Trophoblast cell (in vitro differentiated cells and primary cell): ENCODE measurements at regions not wholly inside any gene's neighbourhood (a gene's known extent, or its start where the extent isn't known, plus 50 kb on each side); places are given as distances from the start of the nearest gene placed in this dataset.

Source experiments
- DNase-seq, 2 donors: peaks; one replicate each; pipeline ENCODE4 v3.0.0-alpha.2; 2016
- H2AFZ ChIP-seq: 2 replicates; pipeline ENCODE4 v1.6.1; 2013; ENCODE audit warnings: low read length, moderate library complexity, mild to moderate bottlenecking; ENCODE audit not compliant: insufficient read depth, poor library complexity
- H2AK5ac ChIP-seq: 2 replicates; pipeline ENCODE4 v1.6.1; 2013; ENCODE audit warnings: mild to moderate bottlenecking, low read length
- H2BK120ac ChIP-seq: 2 replicates; pipeline ENCODE4 v1.6.1; 2013; ENCODE audit warnings: low read length, mild to moderate bottlenecking, moderate library complexity; ENCODE audit not compliant: insufficient read depth, poor library complexity
- H2BK12ac ChIP-seq: 2 replicates; pipeline ENCODE4 v1.6.1; 2013; ENCODE audit warnings: mild to moderate bottlenecking, low read length, moderate library complexity
- H2BK5ac ChIP-seq: 2 replicates; pipeline ENCODE4 v1.6.1; 2013; ENCODE audit warnings: low read length, low read depth, moderate library complexity, mild to moderate bottlenecking; ENCODE audit not compliant: poor library complexity
- H3K14ac ChIP-seq: 2 replicates; pipeline ENCODE4 v1.6.1; 2013; ENCODE audit warnings: mild to moderate bottlenecking, low read length
- H3K18ac ChIP-seq: 2 replicates; pipeline ENCODE4 v1.6.1; 2013; ENCODE audit warnings: mild to moderate bottlenecking, low read length
- H3K23ac ChIP-seq: 2 replicates; pipeline ENCODE4 v1.6.1; 2013; ENCODE audit warnings: low read length
- H3K27ac ChIP-seq: 2 replicates; pipeline ENCODE4 v1.5.1; 2013; ENCODE audit warnings: low read depth, mild to moderate bottlenecking, inconsistent platforms, low read length, moderate library complexity
- H3K27me3 ChIP-seq: 2 replicates; pipeline ENCODE4 v1.6.1; 2013; ENCODE audit warnings: inconsistent platforms, mild to moderate bottlenecking, low read length, moderate library complexity; ENCODE audit not compliant: insufficient read depth
- H3K36me3 ChIP-seq, 2 experiments: 1 replicate in 1 of 2; 2 replicates in 1 of 2; pipeline ENCODE4 v1.6.1; 2013; ENCODE audit warnings: low read length in 2 of 2, mild to moderate bottlenecking in 2 of 2, moderate library complexity in 1 of 2; ENCODE audit not compliant: insufficient read depth in 2 of 2, control insufficient read depth in 1 of 2
- H3K4ac ChIP-seq: 2 replicates; pipeline ENCODE4 v1.6.1; 2013; ENCODE audit warnings: low read depth, mild to moderate bottlenecking, low read length, moderate library complexity
- H3K4me1 ChIP-seq, 2 experiments: 1 replicate in 1 of 2; 2 replicates in 1 of 2; pipeline ENCODE4 v1.6.1; 2013; ENCODE audit warnings: low read length in 2 of 2, mild to moderate bottlenecking in 2 of 2, moderate library complexity in 1 of 2; ENCODE audit not compliant: insufficient read depth in 2 of 2, control insufficient read depth in 1 of 2
- H3K4me2 ChIP-seq: 2 replicates; pipeline ENCODE4 v1.6.1; 2013; ENCODE audit warnings: inconsistent platforms, mild to moderate bottlenecking, low read length, moderate library complexity
- H3K4me3 ChIP-seq: 2 replicates; pipeline ENCODE4 v1.5.1; 2013; ENCODE audit warnings: mild to moderate bottlenecking, low read depth, low read length, inconsistent platforms
- H3K79me1 ChIP-seq: one replicate; pipeline ENCODE4 v1.6.1; 2013; ENCODE audit warnings: low read length
- H3K79me2 ChIP-seq: 2 replicates; pipeline ENCODE4 v1.6.1; 2013; ENCODE audit warnings: low read length, mild to moderate bottlenecking; ENCODE audit not compliant: control insufficient read depth, insufficient read depth, poor library complexity
- H3K9ac ChIP-seq: 2 replicates; pipeline ENCODE4 v1.6.1; 2013; ENCODE audit warnings: mild to moderate bottlenecking, low read length
- H3K9me3 ChIP-seq: 2 replicates; pipeline ENCODE4 v1.6.1; 2013; ENCODE audit warnings: low read depth, mild to moderate bottlenecking, control low read depth, inconsistent platforms, low read length; ENCODE audit not compliant: insufficient read depth
- H4K12ac ChIP-seq: 2 replicates; pipeline ENCODE4 v1.6.1; 2013; ENCODE audit warnings: low read depth, mild to moderate bottlenecking, low read length, moderate library complexity
- H4K8ac ChIP-seq: 2 replicates; pipeline ENCODE4 v1.6.1; 2013; ENCODE audit warnings: low read depth, mild to moderate bottlenecking, low read length, moderate library complexity
- H4K91ac ChIP-seq: one replicate; pipeline ENCODE4 v1.6.1; 2013; ENCODE audit warnings: low read depth, mild to moderate bottlenecking, low read length, moderate library complexity
- WGBS: extraction: QIAGEN DNeasy Blood & Tissue Kit; methylation state at CpG from one replicate; pipeline ENCODE4 v1.1.7; 2013; ENCODE audit warnings: missing lambda C conversion rate; ENCODE audit not compliant: insufficient read length, insufficient coverage; ENCODE audit errors: extremely low coverage; 5-methylcytosine and 5-hydroxymethylcytosine counted together

GRCh38 chr10:78551184-78552005 is 517.4 kb upstream of the ZMIZ1 start:
- peak overlapping the region; percentile 63 for H3K18ac ChIP-seq
- H3K27ac ChIP-seq = peak overlapping the region; percentile 9
- H3K36me3 ChIP-seq = no peaks in the 10 kb centered on the region
- peak overlapping the region; percentile 7 for H3K4me2 ChIP-seq
- no CpG with 5 or more reads among the region's 10 CpGs for WGBS
- no peak overlapping the region for H3K23ac ChIP-seq
- peaks cover 23% of the 10 kb centered on the region in 2 experiments for H3K4me1 ChIP-seq
- H4K12ac ChIP-seq = no peak overlapping the region
- H3K14ac ChIP-seq = peak overlapping the region; percentile 43
- peak overlapping the region; percentile 60 for H3K4ac ChIP-seq
- H2AK5ac ChIP-seq = peak overlapping the region; percentile 22
- no peak for DNase-seq
- H2BK5ac ChIP-seq = peak overlapping the region; percentile 82
- no peaks in the 10 kb centered on the region for H3K27me3 ChIP-seq
- H3K9ac ChIP-seq = no peak overlapping the region
- peaks cover 20% of the 10 kb centered on the region for H3K79me1 ChIP-seq
- H3K79me2 ChIP-seq = no peaks in the 10 kb centered on the region
- no peak overlapping the region for H2AFZ ChIP-seq
- peak overlapping the region; percentile 42 for H2BK12ac ChIP-seq
- no peak overlapping the region for H3K4me3 ChIP-seq
- peak overlapping the region; percentile 69 for H4K91ac ChIP-seq
- H2BK120ac ChIP-seq = peak overlapping the region; percentile 14
- H3K9me3 ChIP-seq = no peaks in the 10 kb centered on the region
- H4K8ac ChIP-seq = peak overlapping the region; percentile 71

DNA sequence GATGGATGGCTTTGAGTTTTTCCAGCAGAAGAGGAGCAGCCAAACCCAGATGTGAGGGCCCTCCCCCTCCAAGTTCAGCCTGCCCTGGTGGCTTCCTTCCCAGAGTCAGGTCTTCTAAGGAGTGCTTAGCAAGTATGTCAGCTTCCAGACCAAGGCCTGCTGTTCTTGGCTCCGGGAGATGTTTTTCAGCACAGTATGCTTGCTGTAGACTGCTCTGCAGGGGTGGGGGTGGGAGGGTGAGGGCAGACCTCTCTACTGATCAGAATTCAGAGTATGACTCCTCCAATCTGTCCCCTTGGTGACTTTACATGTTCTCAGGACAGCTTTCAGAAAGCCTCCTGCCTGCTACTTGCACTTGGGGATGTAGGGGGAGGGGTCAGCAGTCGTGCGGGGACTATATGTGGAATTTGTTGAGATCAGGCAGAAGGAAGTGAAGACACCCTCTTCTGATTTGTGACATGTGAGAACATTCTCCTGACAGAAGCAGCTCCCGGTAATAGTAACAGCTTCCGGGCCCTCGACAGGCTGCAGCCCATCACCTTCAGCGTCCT is 516.4 kb upstream of the ZMIZ1 start:
- Histone ChIP-seq H2BK5ac (peak overlapping the region; percentile 59), H3K79me2 (no peaks in the 10 kb centered on the region), H4K91ac (peak overlapping the region; percentile 69), H3K27me3 (no peaks in the 10 kb centered on the region), H2BK120ac (peak overlapping the region; percentile 14), H4K12ac (no peak overlapping the region), H3K27ac (peak overlapping the region; percentile 9), H2AFZ (no peak overlapping the region), H2BK12ac (peak overlapping the region; percentile 42), H3K4me3 (no peak overlapping the region), H3K23ac (no peak overlapping the region), H3K4ac (peak overlapping the region; percentile 15), H2AK5ac (peak overlapping the region; percentile 27), H3K18ac (peak overlapping the region; percentile 63), H3K4me1 (peaks cover 26 to 27% of the 10 kb centered on the region in 2 experiments), H4K8ac (peak overlapping the region; percentile 40), H3K4me2 (no peak overlapping the region), H3K9me3 (no peaks in the 10 kb centered on the region), H3K79me1 (peaks cover 20% of the 10 kb centered on the region), H3K36me3 (no peaks in the 10 kb centered on the region), H3K14ac (peak overlapping the region; percentile 43), H3K9ac (no peak overlapping the region)
- no peak for DNase-seq
- no CpG with 5 or more reads among the region's 7 CpGs for WGBS

GRCh38 chr10:78553792-78554191 is 515.0 kb upstream of the ZMIZ1 start:
- H4K91ac ChIP-seq = no peak overlapping the region
- H4K12ac ChIP-seq = no peak overlapping the region
- no peak overlapping the region for H3K27ac ChIP-seq
- no peak overlapping the region for H3K14ac ChIP-seq
- no peak overlapping the region for H2BK5ac ChIP-seq
- DNase-seq = no peak
- H3K9ac ChIP-seq = no peak overlapping the region
- no peak overlapping the region for H3K18ac ChIP-seq
- no peak overlapping the region for H4K8ac ChIP-seq
- H3K9me3 ChIP-seq = no peaks in the 10 kb centered on the region
- H3K4ac ChIP-seq = no peak overlapping the region
- H3K4me1 ChIP-seq = peaks cover 27 to 28% of the 10 kb centered on the region in 2 experiments
- no peak overlapping the region for H2BK120ac ChIP-seq
- no peak overlapping the region for H2AK5ac ChIP-seq
- no peak overlapping the region for H3K4me3 ChIP-seq
- no peak overlapping the region for H3K23ac ChIP-seq
- WGBS = no CpG with 5 or more reads among the region's 3 CpGs
- H3K4me2 ChIP-seq = no peak overlapping the region
- H2AFZ ChIP-seq = no peak overlapping the region
- peak overlapping the region; percentile 73 for H2BK12ac ChIP-seq
- no peaks in the 10 kb centered on the region for H3K36me3 ChIP-seq
- H3K79me1 ChIP-seq = peaks cover 20% of the 10 kb centered on the region
- H3K27me3 ChIP-seq = no peaks in the 10 kb centered on the region
- no peaks in the 10 kb centered on the region for H3K79me2 ChIP-seq

DNA sequence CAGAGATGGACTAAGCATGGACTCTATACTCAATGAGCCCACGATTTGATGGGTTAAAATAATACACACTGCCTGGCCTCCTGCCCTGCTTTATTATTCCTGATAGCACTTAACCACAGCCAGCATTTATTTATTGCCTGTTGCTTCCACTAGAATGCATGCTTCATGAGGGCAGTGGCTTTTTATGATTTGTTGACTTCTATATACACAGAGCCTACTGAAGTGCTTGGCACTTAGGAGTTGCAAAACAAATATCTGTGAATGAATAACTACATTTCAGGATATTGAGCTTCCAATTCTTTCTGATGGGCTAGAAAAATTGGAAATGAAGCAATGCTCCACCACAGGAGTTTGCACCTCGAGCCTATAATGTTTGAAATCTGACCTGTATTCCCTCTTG is 513.6 kb upstream of the ZMIZ1 start:
- no peaks in the 10 kb centered on the region for H3K9me3 ChIP-seq
- H3K27ac ChIP-seq = no peak overlapping the region
- no peak overlapping the region for H4K91ac ChIP-seq
- H3K23ac ChIP-seq = no peak overlapping the region
- H3K79me1 ChIP-seq = peaks cover 21% of the 10 kb centered on the region
- peaks cover 27 to 28% of the 10 kb centered on the region in 2 experiments for H3K4me1 ChIP-seq
- H3K27me3 ChIP-seq = no peaks in the 10 kb centered on the region
- DNase-seq = no peak
- H3K9ac ChIP-seq = no peak overlapping the region
- no peak overlapping the region for H4K12ac ChIP-seq
- no peak overlapping the region for H2BK120ac ChIP-seq
- no peaks in the 10 kb centered on the region for H3K79me2 ChIP-seq
- H4K8ac ChIP-seq = no peak overlapping the region
- H2BK5ac ChIP-seq = no peak overlapping the region
- no peak overlapping the region for H3K4me3 ChIP-seq
- whole genome bisulfite sequencing = no CpG with 5 or more reads among the region's 2 CpGs
- no peak overlapping the region for H3K18ac ChIP-seq
- no peaks in the 10 kb centered on the region for H3K36me3 ChIP-seq
- no peak overlapping the region for H2AK5ac ChIP-seq
- no peak overlapping the region for H2BK12ac ChIP-seq
- H3K14ac ChIP-seq = no peak overlapping the region
- H3K4me2 ChIP-seq = no peak overlapping the region
- no peak overlapping the region for H3K4ac ChIP-seq
- no peak overlapping the region for H2AFZ ChIP-seq
